ENCODE measurements at regions not wholly inside any gene's neighbourhood (a gene's known extent, or its start where the extent isn't known, plus 50 kb on each side); places are given as distances from the start of the nearest gene placed in this dataset.

GRCh38 chr5:125151150-125151900 lies 404.9 kb upstream of the ZNF608 start:
- TF ChIP-seq NR2F2 (IDR thresholded peaks at IDR 0.05; ENCODE audit: borderline replicate concordance, low read depth) (no peak), CBX1 (IDR thresholded peaks at IDR 0.05; ENCODE audit: low read depth) (no peak), POLR2AphosphoS2 (IDR thresholded peaks at IDR 0.05; ENCODE audit: low read depth, low read length) (no peak), SMARCC2 (IDR thresholded peaks at IDR 0.05) (no peak), KDM1A (CRISPR knock-in tag; IDR thresholded peaks at IDR 0.05) (no peak)
- TF ChIP-seq, protein P1, sequence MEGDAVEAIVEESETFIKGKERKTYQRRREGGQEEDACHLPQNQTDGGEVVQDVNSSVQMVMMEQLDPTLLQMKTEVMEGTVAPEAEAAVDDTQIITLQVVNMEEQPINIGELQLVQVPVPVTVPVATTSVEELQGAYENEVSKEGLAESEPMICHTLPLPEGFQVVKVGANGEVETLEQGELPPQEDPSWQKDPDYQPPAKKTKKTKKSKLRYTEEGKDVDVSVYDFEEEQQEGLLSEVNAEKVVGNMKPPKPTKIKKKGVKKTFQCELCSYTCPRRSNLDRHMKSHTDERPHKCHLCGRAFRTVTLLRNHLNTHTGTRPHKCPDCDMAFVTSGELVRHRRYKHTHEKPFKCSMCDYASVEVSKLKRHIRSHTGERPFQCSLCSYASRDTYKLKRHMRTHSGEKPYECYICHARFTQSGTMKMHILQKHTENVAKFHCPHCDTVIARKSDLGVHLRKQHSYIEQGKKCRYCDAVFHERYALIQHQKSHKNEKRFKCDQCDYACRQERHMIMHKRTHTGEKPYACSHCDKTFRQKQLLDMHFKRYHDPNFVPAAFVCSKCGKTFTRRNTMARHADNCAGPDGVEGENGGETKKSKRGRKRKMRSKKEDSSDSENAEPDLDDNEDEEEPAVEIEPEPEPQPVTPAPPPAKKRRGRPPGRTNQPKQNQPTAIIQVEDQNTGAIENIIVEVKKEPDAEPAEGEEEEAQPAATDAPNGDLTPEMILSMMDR (CRISPR knock-in tag; IDR thresholded peaks at IDR 0.05), result no peak

Data from HepG2 (cell line).